Activated T-helper 17 cell treated with anti-CD3 and anti-CD28 coated beads, Interleukin-2, amount 50 U/mL, for 72 hours (primary cell): ENCODE measurements at regions not wholly inside any gene's neighbourhood (a gene's known extent, or its start where the extent isn't known, plus 50 kb on each side); places are given as distances from the start of the nearest gene placed in this dataset.

Source experiments
- ATAC-seq: fragments of 150-1000 bp; cut with Tn5 transposase; replicated peaks from 2 replicates; pipeline ENCODE4 v1.10.0; 2021; ENCODE audit warnings: mild to moderate bottlenecking, moderate library complexity
- H3K27ac Mint-ChIP-seq: one replicate; pipeline ENCODE4 v1.8.0; 2022; ENCODE audit warnings: mixed read lengths
- H3K27me3 Mint-ChIP-seq: one replicate; pipeline ENCODE4 v1.8.0; 2022; ENCODE audit warnings: mixed read lengths
- H3K36me3 Mint-ChIP-seq: one replicate; pipeline ENCODE4 v1.8.0; 2022; ENCODE audit warnings: low read depth, mild to moderate bottlenecking, mixed read lengths
- H3K4me1 Mint-ChIP-seq: one replicate; pipeline ENCODE4 v1.8.0; 2022; ENCODE audit warnings: mixed read lengths
- H3K4me3 Mint-ChIP-seq: one replicate; pipeline ENCODE4 v1.8.0; 2022; ENCODE audit warnings: mild to moderate bottlenecking, mixed read lengths
- H3K9me3 Mint-ChIP-seq: one replicate; pipeline ENCODE4 v1.8.0; 2022; ENCODE audit warnings: mixed read lengths

DNA sequence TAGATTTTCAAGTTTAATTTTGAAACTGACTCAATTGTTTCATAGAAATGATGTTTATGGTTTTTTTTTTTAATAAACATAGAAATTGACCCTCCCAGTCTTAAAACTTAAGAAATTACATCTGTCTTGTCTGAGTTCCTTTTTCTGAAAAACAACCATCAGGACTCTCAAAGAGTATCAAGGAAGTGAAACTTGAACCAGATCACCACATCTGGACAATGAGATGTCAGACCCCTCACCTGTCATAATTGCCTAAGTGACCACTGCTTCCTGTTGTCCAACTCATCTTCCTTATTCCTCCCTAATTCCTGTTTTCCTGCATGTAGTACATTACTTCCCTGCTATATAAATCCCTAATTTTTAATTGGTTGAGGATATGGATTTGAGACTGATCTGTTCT lies 441.5 kb upstream of the ARHGEF26 start:
- H3K4me1 Mint-ChIP-seq, result no peaks in the 10 kb centered on the region
- no peak overlapping the region for H3K4me3 Mint-ChIP-seq
- H3K36me3 Mint-ChIP-seq, result no peaks in the 10 kb centered on the region
- peaks cover 4% of the 10 kb centered on the region for H3K9me3 Mint-ChIP-seq
- ATAC-seq, result no peak
- no peaks in the 10 kb centered on the region for H3K27me3 Mint-ChIP-seq
- H3K27ac Mint-ChIP-seq, result no peak overlapping the region

DNA sequence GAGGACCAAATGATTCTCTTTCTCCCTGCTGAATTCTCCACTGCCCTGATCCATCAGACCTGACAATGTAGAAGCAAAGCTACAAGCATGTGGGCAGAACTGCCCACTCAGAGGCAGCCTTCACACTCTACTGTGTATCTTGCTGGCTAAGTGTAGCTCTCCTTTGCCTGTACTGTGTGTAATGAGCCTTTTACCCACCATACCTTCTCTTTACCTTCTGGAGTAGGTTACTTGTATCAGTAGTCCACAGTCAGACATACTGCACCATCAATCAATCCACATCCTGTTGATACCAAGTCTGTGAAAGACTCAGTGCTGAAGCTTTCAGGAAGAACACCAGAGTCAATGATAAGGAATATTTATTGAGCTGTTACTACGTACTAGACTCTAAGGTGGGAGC lies 440.7 kb upstream of the ARHGEF26 start:
- Mint-ChIP-seq H3K4me1 (no peaks in the 10 kb centered on the region), H3K36me3 (no peaks in the 10 kb centered on the region), H3K9me3 (peaks cover 4% of the 10 kb centered on the region), H3K27me3 (no peaks in the 10 kb centered on the region), H3K27ac (peak overlapping the region; percentile 15), H3K4me3 (peak overlapping the region; percentile 1)
- ATAC-seq, result peak; percentile 82

DNA sequence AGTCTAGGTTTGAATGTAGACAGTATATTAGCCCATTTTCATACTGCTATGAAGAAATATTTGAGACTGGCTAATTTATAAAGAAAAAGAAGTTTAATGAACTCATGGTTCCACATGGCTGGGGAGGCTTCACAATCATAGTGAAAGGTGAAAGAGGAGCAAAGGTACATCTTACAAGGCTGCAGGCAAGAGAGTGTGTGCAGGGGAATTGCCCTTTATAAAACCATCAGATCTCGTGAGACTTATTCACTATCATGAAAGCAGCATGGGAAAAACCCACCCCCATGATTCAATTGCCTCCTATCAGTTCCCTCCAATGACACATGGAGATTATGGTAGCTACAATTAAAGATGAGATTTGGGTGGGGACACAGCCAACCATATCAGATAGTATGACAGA lies 440.1 kb upstream of the ARHGEF26 start:
- Mint-ChIP-seq H3K27me3 (no peaks in the 10 kb centered on the region), H3K27ac (no peak overlapping the region), H3K4me3 (no peak overlapping the region), H3K36me3 (no peaks in the 10 kb centered on the region), H3K4me1 (no peaks in the 10 kb centered on the region), H3K9me3 (peaks cover 4% of the 10 kb centered on the region)
- peak; percentile 67 for ATAC-seq

DNA sequence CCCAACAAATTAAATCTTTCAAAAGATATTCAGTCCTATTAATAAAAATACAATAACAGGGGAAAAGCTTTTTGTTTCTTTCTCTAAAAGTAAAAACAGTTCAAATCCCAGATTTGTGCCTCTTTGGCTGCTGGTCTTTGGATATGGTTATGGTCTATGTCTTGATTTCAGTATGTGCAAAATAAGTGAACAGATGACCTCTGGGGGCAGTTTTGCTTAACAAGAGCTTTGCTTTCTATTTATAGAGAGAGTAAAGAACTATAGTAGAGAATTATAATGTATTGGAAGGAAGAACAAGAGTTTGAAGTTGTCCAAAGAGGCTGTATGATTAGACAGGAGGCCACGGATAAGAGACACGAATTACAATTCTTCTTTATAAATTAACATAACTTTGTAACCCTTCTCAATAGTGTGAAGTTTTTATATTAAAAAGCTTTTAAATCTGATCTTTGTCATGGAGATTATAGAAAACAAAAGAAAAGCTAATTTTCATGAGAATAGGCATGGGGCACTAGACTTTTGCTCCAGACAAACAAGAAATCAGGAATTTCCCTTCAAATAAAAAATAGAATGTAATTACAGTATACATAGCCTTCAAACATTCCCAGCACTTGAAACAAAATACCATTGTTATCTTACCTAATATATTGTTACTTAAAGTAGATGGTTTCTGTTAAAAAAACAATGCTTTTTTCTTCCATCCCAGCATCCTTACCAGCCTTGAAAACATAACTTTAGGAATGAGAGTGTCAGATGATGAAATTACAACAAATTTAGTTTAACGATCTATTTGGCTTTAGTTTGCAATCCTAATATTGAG lies 432.7 kb upstream of the ARHGEF26 start:
- Mint-ChIP-seq H3K36me3 (no peaks in the 10 kb centered on the region), H3K9me3 (no peaks in the 10 kb centered on the region)

DNA sequence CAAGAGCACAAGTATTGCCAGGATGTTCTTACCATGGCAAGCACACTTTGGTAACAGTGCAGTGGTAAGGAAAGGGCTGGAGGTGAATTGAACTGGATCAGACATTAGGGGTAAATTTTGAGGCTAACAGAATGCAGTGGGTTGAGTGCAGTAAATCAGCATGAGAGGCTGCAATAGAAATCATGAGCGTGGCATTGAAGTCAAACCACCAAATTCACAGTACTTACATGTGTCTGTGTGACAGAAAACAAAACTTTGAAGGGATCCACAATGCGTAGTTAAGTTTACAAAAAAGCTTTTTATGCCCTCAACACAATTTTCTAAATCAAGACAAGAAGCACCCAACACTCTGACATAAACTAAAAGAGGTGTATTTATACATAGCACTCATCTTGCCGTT lies 428.0 kb upstream of the ARHGEF26 start:
- Mint-ChIP-seq H3K36me3 (no peaks in the 10 kb centered on the region), H3K27me3 (no peaks in the 10 kb centered on the region), H3K27ac (no peak overlapping the region), H3K9me3 (no peaks in the 10 kb centered on the region), H3K4me1 (no peaks in the 10 kb centered on the region), H3K4me3 (no peak overlapping the region)
- peak; percentile 57 for ATAC-seq

More for the DNA sequence above, 432.7 kb upstream of the ARHGEF26 start:
- no peaks in the 10 kb centered on the region for H3K27me3 Mint-ChIP-seq
- no peak overlapping the region for H3K27ac Mint-ChIP-seq
- H3K4me1 Mint-ChIP-seq, result no peaks in the 10 kb centered on the region
- ATAC-seq, result no peak
- H3K4me3 Mint-ChIP-seq, result no peak overlapping the region

DNA sequence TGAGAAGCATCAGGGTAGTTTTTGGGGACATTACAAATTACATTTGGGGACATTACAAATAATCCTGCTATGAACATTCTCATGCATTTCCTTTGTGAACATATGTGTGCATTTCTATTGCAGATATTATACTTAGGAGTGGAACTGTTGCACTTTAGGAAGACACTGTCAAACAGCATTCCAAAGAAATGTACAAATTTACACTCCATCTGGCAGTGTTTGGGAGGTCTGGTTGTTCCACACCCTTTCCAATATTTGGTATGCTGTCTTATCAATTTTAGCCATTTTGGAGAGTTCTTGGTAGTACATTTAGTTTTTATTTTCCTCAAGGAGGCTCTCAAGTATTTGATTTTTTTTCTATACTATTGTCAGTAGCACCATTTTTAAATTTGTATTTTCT lies 419.1 kb upstream of the ARHGEF26 start:
- Mint-ChIP-seq H3K9me3 (no peaks in the 10 kb centered on the region), H3K4me3 (no peak overlapping the region), H3K36me3 (no peaks in the 10 kb centered on the region), H3K4me1 (no peaks in the 10 kb centered on the region), H3K27ac (no peak overlapping the region), H3K27me3 (no peaks in the 10 kb centered on the region)
- no peak for ATAC-seq

DNA sequence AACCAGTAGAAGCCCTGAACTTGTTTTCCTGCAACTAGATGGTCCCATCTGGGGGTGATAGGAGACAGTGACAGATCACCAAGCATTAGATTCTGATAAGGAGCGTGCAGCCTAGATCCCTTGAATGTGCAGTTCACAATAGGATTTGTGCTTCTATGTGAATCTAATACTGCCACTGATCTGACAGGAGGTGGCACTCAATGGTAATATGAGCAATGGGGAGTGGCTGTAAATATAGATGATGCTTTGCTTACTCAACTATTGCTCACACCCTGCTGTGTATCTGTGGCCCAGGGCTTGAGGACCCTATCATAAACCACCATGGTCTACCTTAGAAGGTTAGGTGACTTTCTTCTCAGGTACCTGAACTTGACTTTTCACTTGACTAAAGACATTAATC lies 417.1 kb upstream of the ARHGEF26 start:
- H3K27me3 Mint-ChIP-seq, result no peaks in the 10 kb centered on the region
- H3K27ac Mint-ChIP-seq, result no peak overlapping the region
- no peaks in the 10 kb centered on the region for H3K4me1 Mint-ChIP-seq
- H3K9me3 Mint-ChIP-seq, result peaks cover 1% of the 10 kb centered on the region
- ATAC-seq, result no peak
- H3K36me3 Mint-ChIP-seq, result no peaks in the 10 kb centered on the region
- no peak overlapping the region for H3K4me3 Mint-ChIP-seq

DNA sequence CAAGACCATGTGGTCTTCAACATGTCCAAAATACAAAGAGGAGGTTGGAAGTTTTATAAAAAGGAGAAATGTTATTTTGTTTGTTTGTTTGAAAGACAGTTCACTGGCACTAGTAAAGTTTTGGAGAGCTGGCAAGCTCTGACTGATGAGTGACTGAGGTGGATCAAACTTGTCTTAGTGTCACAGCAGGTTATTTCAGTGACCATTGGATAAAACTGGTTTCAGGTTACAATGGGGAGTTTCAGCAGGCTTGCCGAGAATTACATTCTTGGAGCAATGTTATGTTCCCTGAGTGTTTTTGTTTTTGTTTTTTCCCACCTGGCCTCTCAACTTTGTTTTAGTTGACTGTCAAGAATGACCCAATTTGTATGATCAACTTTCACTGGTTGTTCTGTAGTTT lies 414.5 kb upstream of the ARHGEF26 start:
- no peaks in the 10 kb centered on the region for H3K4me1 Mint-ChIP-seq
- H3K9me3 Mint-ChIP-seq, result peaks cover 5% of the 10 kb centered on the region
- no peak for ATAC-seq
- no peaks in the 10 kb centered on the region for H3K27me3 Mint-ChIP-seq
- H3K4me3 Mint-ChIP-seq, result no peak overlapping the region
- H3K36me3 Mint-ChIP-seq, result no peaks in the 10 kb centered on the region
- H3K27ac Mint-ChIP-seq, result no peak overlapping the region

DNA sequence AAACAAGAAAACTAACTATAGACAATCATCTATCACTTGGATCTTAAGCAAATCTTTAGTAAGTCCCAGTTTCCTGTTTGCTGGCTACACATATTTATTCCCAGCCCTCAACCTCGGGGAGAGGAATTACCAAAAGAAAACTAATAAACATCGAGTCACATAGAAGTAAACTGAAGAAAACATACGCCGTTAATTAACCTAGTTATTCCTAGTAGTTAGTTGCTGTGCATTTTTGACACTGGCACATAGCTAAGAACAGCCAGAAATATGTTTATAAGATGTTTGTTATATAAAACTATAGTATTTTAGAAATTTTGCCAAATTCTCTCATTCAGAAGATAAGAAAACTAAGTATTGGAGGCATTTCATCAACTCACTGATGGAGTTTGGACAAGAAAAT lies 407.2 kb upstream of the ARHGEF26 start:
- ATAC-seq, result no peak
- peaks cover 5% of the 10 kb centered on the region for H3K9me3 Mint-ChIP-seq
- H3K27ac Mint-ChIP-seq, result no peak overlapping the region
- H3K36me3 Mint-ChIP-seq, result no peaks in the 10 kb centered on the region
- peaks cover 3% of the 10 kb centered on the region for H3K27me3 Mint-ChIP-seq
- H3K4me3 Mint-ChIP-seq, result no peak overlapping the region
- H3K4me1 Mint-ChIP-seq, result no peaks in the 10 kb centered on the region

DNA sequence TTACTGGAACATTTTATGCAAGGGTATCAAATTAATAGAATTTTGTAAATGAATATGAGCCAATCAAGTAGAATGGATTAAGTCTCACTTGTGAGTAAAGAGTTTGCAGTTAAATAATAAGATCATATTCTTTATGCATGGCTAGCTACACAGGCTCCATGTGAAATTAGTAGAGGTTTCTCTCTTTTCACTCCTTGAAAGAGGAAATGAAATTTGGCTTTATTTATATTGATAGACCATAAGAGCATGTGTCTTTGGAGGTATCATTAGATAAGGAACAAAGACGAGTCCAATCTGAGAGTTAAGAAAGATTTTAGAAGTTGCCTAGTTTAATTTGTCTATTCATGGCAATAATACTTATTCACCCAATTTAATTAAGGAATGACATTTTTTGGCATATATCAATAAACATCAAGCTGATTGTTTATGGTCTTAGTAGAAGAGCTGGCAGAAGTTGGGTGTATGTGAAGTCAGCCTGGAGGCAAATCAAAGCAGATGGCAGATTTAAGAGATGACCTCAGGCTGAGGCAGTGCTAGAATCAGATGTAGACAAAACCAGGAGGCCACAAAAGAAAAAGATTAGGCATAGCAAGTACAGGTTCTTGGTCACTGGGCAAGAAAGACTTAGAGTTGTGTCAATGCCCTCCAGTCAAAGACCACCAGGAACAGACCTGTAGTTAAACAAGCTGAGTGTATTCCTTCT lies 406.5 kb upstream of the ARHGEF26 start:
- no peaks in the 10 kb centered on the region for H3K4me1 Mint-ChIP-seq
- no peak overlapping the region for H3K27ac Mint-ChIP-seq
- no peaks in the 10 kb centered on the region for H3K9me3 Mint-ChIP-seq
- no peak for ATAC-seq
- no peaks in the 10 kb centered on the region for H3K36me3 Mint-ChIP-seq
- H3K4me3 Mint-ChIP-seq, result no peak overlapping the region
- H3K27me3 Mint-ChIP-seq, result peaks cover 3% of the 10 kb centered on the region

DNA sequence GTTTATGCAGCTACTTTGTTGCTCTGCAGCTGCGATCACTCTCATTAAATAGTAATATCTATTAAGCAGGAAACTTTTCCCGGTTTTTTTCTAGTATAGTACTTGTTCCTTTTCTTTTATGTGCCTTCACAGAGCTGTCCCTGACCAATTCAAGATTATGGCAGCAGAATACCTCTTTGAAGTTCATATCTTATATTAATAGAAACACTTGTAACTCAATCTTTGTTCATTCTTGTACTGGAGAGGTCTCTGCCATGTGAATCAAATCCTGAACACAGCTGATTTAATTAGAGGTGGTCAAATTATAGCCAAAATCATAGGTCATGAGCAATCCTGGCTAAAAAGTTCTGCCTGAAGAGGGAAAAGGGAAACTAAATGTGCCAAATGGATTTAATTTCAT lies 399.0 kb upstream of the ARHGEF26 start:
- no peaks in the 10 kb centered on the region for H3K9me3 Mint-ChIP-seq

DNA sequence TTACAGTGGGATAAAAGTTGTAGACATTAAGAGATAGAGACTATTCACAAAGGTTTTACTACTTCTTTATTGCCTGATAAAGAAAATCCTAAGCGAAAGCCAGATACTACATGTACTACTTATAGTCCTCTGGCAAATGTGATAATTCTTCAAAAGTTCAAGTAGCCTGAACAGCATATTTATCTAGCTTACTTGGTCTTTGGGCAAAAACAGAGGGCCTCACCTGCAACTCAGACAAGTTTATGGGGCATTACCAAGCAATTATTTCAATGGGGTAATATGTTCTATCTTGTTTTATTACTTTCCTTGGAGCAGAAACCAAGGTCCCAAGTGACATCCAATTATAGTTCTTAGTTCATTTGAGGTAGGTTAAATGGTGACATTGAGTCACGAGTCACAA lies 390.1 kb upstream of the ARHGEF26 start:
- H3K36me3 Mint-ChIP-seq, result no peaks in the 10 kb centered on the region
- H3K27ac Mint-ChIP-seq, result no peak overlapping the region
- no peak overlapping the region for H3K4me3 Mint-ChIP-seq
- H3K4me1 Mint-ChIP-seq, result no peaks in the 10 kb centered on the region
- H3K27me3 Mint-ChIP-seq, result peaks cover 9% of the 10 kb centered on the region
- ATAC-seq, result no peak
- peaks cover 18% of the 10 kb centered on the region for H3K9me3 Mint-ChIP-seq

More for the DNA sequence above, 399.0 kb upstream of the ARHGEF26 start:
- Mint-ChIP-seq H3K36me3 (no peaks in the 10 kb centered on the region), H3K27me3 (peaks cover 5% of the 10 kb centered on the region), H3K4me3 (no peak overlapping the region), H3K27ac (no peak overlapping the region), H3K4me1 (no peaks in the 10 kb centered on the region)
- ATAC-seq, result no peak

DNA sequence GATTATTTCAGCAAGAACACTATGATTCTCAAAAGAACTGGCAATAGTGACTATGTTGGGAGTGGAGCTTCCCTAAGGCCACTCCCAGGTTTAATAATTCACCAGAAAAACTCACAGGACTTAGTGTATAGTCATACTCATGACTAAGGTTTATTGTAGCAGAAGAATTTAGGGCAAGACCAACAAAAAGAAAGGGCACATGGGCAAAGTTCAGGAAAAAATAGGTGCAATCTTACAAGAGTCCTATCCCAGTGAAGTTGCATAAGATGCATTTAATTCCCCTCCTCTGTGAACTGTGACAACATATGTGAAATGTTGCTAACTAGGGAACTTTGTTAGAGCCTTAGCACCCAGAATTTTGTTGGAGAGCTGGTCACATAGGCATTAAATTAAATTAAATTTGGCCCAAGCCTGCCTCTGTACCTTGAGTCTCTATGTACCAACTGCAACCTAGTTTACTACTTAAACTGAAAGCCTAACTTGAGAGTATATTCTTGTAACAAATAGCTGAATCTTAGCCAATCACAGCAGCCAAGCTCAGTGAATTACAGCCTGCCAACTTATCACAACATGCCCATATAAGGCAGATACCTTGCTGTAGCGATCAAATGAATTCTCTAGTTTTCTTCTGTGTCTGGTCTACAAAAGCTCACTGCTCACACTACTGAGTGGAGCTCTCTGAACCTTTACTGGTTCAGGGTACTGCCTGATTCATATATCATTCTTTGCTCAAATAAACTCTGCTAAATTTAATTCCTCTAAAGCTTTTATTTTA lies 386.2 kb upstream of the ARHGEF26 start:
- Mint-ChIP-seq H3K9me3 (peaks cover 18% of the 10 kb centered on the region), H3K4me3 (no peak overlapping the region), H3K27me3 (peaks cover under 1% of the 10 kb centered on the region), H3K4me1 (no peaks in the 10 kb centered on the region), H3K27ac (no peak overlapping the region), H3K36me3 (no peaks in the 10 kb centered on the region)
- ATAC-seq, result no peak

DNA sequence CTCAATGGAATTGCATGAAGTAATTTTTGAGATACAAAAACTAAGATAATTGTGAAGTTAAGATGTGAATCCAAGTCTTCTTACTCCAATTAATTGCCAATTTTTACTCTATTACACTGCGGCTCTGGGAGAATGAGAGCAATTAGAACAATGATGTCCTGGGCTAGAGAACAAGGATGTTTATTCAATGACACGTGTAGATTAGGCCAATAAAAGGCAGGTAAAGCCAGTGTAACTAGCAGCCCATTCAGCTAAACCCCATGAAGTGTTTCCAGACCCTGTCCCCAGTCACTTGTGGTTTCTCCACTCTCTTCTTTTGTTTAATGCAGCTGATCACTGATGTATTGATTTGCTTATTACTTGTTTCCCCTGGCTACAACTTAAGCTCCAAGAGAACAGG lies 381.1 kb upstream of the ARHGEF26 start:
- Mint-ChIP-seq H3K27ac (no peak overlapping the region), H3K27me3 (no peaks in the 10 kb centered on the region), H3K9me3 (no peaks in the 10 kb centered on the region), H3K4me3 (no peak overlapping the region), H3K4me1 (no peaks in the 10 kb centered on the region), H3K36me3 (no peaks in the 10 kb centered on the region)
- ATAC-seq, result no peak

DNA sequence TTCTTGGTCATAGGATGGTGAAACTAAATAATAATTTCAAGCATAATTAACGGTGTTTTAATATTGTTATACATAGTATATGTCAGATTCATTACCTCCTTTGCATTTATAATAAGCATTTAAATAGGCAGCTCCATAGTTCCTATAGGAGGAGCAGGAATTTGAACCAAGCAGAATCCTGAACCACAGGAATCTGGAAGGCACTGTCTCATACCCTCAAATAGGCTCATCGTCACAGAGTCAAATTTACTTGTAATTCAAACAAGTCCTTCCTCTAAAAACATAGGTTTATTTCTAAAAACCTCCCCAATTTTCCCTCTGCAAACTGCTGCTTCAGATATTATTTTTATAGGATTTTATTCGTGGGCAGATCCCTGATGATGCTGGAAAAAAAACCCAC lies 376.3 kb upstream of the ARHGEF26 start:
- Mint-ChIP-seq H3K27ac (no peak overlapping the region), H3K9me3 (no peaks in the 10 kb centered on the region), H3K27me3 (no peaks in the 10 kb centered on the region), H3K36me3 (no peaks in the 10 kb centered on the region), H3K4me1 (no peaks in the 10 kb centered on the region), H3K4me3 (no peak overlapping the region)
- no peak for ATAC-seq
